ENCODE measurements at regions not wholly inside any gene's neighbourhood (a gene's known extent, or its start where the extent isn't known, plus 50 kb on each side); places are given as distances from the start of the nearest gene placed in this dataset.
A peak's percentile ranks its signal among the peaks of the same experiment; 100 is the strongest.

- DNase-seq: no peak
These were observed 130.8 kb upstream of the LGALSL start for GRCh38 chr2:64323197-64323596.

GRCh38 chr2:64324746-64325410 lies 129.1 kb upstream of the LGALSL start:
- no peak for DNase-seq

- peak; percentile 56 for DNase-seq
These were observed 128.5 kb upstream of the LGALSL start for GRCh38 chr2:64325477-64325851.

- peak; percentile 89 for DNase-seq
These were observed 127.9 kb upstream of the LGALSL start for GRCh38 chr2:64325852-64326577.

- no peak for DNase-seq
These were observed 127.3 kb upstream of the LGALSL start for GRCh38 chr2:64326578-64327050.

- peak; percentile 23 for DNase-seq
These were observed 126.8 kb upstream of the LGALSL start for GRCh38 chr2:64327129-64327509.

GRCh38 chr2:64327510-64328414 lies 126.2 kb upstream of the LGALSL start:
- DNase-seq: peak; percentile 55

GRCh38 chr2:64328415-64328722 lies 125.6 kb upstream of the LGALSL start:
- DNase-seq: no peak

GRCh38 chr2:64328756-64329155 lies 125.2 kb upstream of the LGALSL start:
- DNase-seq: no peak

- no peak for DNase-seq
These were observed 124.1 kb upstream of the LGALSL start for GRCh38 chr2:64329848-64330247.

GRCh38 chr2:64330281-64331113 lies 123.5 kb upstream of the LGALSL start:
- DNase-seq: peak; percentile 78

- no peak for DNase-seq
These were observed 122.8 kb upstream of the LGALSL start for GRCh38 chr2:64331114-64331645.

- no peak for DNase-seq
These were observed 121.9 kb upstream of the LGALSL start for GRCh38 chr2:64331849-64332699.

GRCh38 chr2:64336171-64336570 lies 117.8 kb upstream of the LGALSL start:
- DNase-seq: no peak

- no peak for DNase-seq
These were observed 116.6 kb upstream of the LGALSL start for GRCh38 chr2:64337314-64337713.

GRCh38 chr2:64338108-64338507 lies 115.9 kb upstream of the LGALSL start:
- DNase-seq: no peak

- DNase-seq: peak; percentile 20
These were observed 115.0 kb upstream of the LGALSL start for GRCh38 chr2:64338910-64339500.

- DNase-seq: no peak
These were observed 112.5 kb upstream of the LGALSL start for GRCh38 chr2:64341461-64341860.

GRCh38 chr2:64342195-64343099 lies 111.5 kb upstream of the LGALSL start:
- no peak for DNase-seq

- DNase-seq: no peak
These were observed 108.9 kb upstream of the LGALSL start for GRCh38 chr2:64344999-64345576.

All from CD4-positive, alpha-beta T cell treated with Interleukin-4 for 4 hours (primary cell).